HG03378 (cell line): ENCODE measurements at regions not wholly inside any gene's neighbourhood (a gene's known extent, or its start where the extent isn't known, plus 50 kb on each side); places are given as distances from the start of the nearest gene placed in this dataset.

ENCODE experiments used
- ATAC-seq: cut with Tn5 transposase; IDR thresholded peaks from one replicate; pipeline ENCODE4 v1.9.1; 2021; ENCODE audit warnings: mild to moderate bottlenecking, moderate library complexity; ENCODE audit not compliant: unreplicated experiment

DNA sequence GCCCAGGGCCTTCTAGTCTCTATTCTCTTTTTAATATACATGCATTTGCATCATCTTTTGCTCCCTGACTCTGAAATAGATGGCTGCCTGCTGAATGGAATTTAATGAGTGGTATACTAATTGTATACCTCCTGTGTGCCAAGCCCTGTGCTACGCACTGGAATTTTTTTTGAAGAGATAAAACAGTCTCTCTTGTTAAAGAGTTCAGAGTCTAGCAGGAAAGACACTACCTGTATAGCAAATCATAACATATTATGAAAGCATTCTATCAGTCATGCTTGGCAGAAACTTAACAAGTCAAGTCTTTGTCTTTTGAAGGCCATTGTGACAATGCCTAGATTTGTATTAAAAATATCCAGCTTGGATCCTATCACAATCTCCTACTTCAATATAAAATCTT is 63.7 kb upstream of the SESN3 start:
- ATAC-seq = no peak

DNA sequence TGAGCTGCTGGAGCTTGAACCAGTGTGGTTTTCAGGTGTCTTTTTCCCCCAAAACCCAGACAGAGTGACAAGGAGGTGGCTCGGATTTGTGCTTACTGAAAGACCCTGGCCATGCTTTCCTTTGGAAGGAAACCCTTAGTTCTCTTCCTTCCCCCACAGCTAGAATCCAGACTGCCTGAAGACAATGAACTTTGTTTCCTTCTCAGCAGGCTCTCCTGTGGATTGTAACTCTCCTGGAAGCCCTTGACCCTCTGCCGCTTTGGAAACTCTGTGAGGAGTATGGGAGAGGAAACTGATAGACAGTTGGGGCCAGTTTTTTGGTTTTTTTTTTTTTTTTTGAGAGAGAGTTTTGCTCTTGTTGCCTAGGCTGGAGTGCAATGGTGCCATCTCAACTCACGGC is 62.1 kb upstream of the SESN3 start:
- ATAC-seq = no peak

DNA sequence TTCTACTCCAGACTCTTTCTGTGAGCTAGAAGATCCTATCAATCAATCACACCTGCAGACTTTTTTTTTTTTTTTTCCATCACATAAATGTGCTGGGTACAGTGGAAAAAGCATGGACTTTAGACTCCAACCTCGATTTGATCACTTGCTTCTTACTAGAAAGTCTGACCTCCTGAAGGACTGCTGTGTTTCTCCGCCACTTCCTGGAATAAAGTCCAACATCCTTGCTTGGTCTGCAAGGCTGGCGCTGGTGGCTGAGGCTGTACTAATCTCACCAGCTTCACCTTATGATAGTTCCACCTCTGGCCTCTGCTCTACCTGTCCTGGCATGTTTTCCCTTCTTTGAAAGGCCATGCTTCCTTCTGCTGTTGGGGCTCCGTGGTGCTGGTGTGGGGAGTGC is 60.9 kb upstream of the SESN3 start:
- ATAC-seq = no peak

DNA sequence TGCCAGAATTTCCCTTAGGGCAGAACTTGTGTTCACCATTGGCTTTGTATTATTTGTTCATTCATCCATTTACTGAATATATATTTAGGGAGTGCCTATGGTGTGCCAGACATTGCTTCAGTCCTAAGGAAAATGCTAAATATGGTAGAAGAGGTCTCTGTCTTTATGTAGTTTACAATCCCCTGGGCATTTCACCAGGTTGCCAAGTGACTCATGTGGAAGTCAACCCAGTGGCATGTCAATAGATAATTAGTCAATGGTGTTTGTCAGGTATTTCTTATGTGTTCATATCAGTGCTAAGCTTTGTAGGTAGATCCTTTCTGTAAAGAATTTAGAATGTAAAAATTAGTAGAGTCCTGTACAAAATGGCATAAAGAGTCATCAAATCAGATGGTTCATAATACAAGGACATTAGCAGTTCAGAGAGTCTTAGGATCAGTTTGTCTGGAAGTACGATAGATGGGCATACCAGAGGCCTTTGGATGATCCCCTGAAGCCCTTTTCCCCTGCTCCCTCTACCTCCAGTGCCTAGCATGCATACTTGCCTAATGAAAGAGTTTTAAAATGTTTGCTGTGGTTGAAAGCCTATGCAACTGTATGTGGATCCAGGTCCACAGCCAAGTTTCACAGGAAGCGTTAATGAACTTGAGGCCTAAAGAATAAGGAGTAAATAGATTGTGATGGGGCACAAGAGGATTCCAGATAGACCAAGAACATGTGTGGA is 58.5 kb upstream of the SESN3 start:
- ATAC-seq = no peak

DNA sequence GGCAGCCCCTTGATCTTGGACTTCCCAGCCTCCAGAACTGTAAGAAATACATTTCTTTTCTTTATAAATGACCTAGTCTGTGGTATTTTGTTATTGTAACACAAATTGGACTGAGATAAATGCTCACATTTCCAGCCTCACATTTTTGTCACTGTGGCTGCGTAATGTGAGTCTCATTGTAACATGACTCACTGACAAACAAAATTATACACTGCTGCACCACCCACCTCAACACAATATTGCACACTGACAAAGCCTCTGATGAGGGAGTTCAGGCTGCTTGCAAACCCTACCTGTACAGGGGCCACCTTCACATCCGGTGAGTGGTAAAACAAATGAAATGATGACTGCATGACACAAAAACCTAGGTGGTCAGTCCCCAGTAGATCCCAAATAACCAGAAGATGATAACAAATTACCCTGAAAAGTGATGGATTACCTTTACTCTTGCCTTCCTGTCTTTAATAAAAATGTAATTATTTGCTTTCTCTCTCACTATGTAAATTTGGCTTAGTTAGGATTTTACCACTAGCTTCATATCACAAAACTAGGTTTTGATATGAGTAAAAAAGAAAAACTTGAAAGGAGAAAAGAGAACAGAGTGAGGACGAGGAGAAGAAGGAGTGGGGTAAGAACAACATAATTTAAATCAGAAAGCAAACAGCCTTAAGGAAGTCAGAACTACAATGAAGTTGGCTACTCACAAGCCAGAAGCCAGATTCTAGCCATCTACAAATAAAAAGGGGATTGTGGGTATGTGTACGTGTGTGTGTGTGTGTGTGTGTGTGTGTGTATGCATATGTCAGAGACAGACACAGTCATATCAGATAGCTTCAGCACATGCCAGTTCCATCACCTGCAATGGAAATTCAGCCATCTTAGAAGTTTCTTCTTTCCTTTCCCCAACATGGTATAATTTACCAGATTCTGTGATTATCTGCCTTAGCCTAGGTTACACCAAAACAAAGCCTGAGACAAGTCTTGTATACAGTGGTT is 53.4 kb upstream of the SESN3 start:
- ATAC-seq = no peak

DNA sequence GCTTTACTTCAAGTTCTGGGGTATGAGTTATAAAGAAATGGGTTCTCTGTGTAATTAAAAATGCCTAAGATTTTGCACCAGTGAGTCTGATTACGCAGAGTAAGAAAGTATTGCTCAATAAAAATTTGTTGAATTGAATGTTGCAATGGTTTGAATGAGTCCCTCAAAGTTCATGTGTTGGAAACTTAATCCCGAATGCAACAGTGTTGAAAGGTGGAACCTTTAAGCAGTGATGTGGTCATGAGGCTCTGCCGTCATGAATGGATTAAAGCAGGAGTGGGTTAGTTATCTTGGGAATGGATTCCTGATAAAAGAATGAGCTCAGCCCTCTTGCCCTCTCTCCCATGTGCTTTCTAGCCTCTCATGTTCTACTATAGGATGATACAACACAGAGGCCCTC is 52.6 kb upstream of the SESN3 start:
- no peak for ATAC-seq

DNA sequence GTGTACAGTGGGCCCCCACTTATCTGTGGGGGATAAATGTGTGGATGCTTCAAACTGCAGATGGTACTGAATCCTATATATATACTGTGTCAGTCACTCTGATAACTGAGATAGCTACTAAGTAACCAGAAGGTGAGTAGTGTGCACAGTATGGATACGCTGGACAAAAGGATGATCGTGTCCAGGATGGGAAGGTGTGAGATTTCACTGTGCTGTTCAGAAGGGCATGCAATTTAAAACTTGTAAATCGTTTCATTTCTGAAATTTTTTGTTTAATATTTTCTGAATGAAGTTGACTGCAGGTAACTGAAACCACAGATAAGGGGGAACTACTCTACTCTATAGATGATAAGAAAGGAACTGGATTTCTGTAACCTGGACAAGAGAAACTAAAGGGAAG is 52.1 kb upstream of the SESN3 start:
- no peak for ATAC-seq

DNA sequence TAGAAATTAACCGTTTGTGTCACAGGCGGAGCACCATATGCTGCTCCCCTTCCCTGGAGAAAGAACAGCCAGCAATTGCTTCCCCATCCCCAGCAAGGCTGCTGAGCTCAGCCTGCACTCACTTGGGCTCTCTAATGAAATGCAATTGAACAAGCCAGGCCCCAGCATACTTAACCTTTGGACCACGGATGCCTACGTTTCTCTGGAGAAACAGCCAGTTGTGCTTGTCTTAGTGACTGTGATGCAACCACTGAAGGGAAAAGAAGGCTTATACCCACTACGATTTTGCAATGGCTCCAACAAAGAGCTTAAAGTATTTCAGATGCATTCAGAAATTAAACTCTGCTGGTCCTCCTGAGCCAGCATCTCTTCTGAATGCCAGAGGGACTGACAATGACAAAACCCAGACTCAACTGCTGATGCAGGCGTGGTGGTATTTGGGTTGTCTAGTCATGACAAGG is 51.3 kb upstream of the SESN3 start:
- ATAC-seq = no peak
